ENCODE measurements at regions not wholly inside any gene's neighbourhood (a gene's known extent, or its start where the extent isn't known, plus 50 kb on each side); places are given as distances from the start of the nearest gene placed in this dataset.

DNA sequence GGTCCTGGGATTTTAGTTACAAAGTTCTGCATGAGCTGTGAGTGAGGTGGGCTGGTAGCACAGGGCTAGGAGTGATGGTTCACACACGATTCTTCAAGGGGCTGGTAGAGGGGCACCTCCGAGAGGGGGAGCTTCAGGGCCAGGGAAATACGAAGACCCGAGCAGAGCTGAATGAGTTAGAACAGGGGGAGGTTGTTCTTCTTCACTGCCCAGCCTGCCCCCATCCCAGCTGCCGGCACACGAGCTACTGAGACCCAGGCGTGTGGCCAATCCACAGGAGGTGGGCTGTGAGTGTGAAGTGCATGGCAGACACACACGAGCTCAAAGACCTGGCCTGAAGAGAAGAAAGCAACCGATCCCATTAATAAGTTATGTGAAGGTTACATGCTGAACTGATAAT, 256.2 kb upstream of the ZNF32 start:
- H3K4me1 ChIP-seq (ENCODE audit: control insufficient read depth in 4 of 4, insufficient read depth in 4 of 4, low read length in 3 of 4): peaks cover 0 to 9% (median 4%) of the 10 kb centered on the region in 4 donors
- no peak overlapping the region for H3K27ac ChIP-seq (ENCODE audit: low read depth in 1 of 2, low read length in 2 of 2)
- H3K9ac ChIP-seq (ENCODE audit: low read depth in 1 of 2, low read length in 2 of 2): no peak overlapping the region
- H3K4me3 ChIP-seq (ENCODE audit: low read depth in 1 of 3, low read length in 3 of 3): no peak overlapping the region
- H3K27me3 ChIP-seq (ENCODE audit: control insufficient read depth in 4 of 4, insufficient read depth in 4 of 4, low read length in 3 of 4): no peaks in the 10 kb centered on the region
- peak; percentile 17 for DNase-seq (ENCODE audit: low spot score)
- no peaks in the 10 kb centered on the region for H3K9me3 ChIP-seq (ENCODE audit: control insufficient read depth in 4 of 4, low read length in 3 of 4)
- TF ChIP-seq GABPA (IDR thresholded peaks at IDR 0.05 in 1 of 2, conservative IDR thresholded peaks at IDR 0.05 in 1 of 2) (no peak), NR2F2 (IDR thresholded peaks at IDR 0.05) (no peak), FOXA1 (IDR thresholded peaks at IDR 0.05) (no peak), TAF1 (conservative IDR thresholded peaks at IDR 0.05) (no peak), HNF4A (conservative IDR thresholded peaks at IDR 0.05) (no peak), JUND (IDR thresholded peaks at IDR 0.05) (no peak), EGR1 (IDR thresholded peaks at IDR 0.05; ENCODE audit: low read depth in 2 of 2) (no peak)
- TF ChIP-seq, protein P1, sequence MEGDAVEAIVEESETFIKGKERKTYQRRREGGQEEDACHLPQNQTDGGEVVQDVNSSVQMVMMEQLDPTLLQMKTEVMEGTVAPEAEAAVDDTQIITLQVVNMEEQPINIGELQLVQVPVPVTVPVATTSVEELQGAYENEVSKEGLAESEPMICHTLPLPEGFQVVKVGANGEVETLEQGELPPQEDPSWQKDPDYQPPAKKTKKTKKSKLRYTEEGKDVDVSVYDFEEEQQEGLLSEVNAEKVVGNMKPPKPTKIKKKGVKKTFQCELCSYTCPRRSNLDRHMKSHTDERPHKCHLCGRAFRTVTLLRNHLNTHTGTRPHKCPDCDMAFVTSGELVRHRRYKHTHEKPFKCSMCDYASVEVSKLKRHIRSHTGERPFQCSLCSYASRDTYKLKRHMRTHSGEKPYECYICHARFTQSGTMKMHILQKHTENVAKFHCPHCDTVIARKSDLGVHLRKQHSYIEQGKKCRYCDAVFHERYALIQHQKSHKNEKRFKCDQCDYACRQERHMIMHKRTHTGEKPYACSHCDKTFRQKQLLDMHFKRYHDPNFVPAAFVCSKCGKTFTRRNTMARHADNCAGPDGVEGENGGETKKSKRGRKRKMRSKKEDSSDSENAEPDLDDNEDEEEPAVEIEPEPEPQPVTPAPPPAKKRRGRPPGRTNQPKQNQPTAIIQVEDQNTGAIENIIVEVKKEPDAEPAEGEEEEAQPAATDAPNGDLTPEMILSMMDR (IDR thresholded peaks at IDR 0.05; ENCODE audit: low read depth, low read length, missing input control): no peak
- TF ChIP-seq, protein P2, sequence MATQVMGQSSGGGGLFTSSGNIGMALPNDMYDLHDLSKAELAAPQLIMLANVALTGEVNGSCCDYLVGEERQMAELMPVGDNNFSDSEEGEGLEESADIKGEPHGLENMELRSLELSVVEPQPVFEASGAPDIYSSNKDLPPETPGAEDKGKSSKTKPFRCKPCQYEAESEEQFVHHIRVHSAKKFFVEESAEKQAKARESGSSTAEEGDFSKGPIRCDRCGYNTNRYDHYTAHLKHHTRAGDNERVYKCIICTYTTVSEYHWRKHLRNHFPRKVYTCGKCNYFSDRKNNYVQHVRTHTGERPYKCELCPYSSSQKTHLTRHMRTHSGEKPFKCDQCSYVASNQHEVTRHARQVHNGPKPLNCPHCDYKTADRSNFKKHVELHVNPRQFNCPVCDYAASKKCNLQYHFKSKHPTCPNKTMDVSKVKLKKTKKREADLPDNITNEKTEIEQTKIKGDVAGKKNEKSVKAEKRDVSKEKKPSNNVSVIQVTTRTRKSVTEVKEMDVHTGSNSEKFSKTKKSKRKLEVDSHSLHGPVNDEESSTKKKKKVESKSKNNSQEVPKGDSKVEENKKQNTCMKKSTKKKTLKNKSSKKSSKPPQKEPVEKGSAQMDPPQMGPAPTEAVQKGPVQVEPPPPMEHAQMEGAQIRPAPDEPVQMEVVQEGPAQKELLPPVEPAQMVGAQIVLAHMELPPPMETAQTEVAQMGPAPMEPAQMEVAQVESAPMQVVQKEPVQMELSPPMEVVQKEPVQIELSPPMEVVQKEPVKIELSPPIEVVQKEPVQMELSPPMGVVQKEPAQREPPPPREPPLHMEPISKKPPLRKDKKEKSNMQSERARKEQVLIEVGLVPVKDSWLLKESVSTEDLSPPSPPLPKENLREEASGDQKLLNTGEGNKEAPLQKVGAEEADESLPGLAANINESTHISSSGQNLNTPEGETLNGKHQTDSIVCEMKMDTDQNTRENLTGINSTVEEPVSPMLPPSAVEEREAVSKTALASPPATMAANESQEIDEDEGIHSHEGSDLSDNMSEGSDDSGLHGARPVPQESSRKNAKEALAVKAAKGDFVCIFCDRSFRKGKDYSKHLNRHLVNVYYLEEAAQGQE (IDR thresholded peaks at IDR 0.05): no peak
- TF ChIP-seq, protein P3, sequence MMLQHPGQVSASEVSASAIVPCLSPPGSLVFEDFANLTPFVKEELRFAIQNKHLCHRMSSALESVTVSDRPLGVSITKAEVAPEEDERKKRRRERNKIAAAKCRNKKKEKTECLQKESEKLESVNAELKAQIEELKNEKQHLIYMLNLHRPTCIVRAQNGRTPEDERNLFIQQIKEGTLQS (IDR thresholded peaks at IDR 0.05): no peak
- TF ChIP-seq, protein P4, sequence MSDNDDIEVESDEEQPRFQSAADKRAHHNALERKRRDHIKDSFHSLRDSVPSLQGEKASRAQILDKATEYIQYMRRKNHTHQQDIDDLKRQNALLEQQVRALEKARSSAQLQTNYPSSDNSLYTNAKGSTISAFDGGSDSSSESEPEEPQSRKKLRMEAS (IDR thresholded peaks at IDR 0.05): no peak
- WGBS: 82% methylated on average over 9 of the region's 9 CpGs
- no peaks in the 10 kb centered on the region for H3K36me3 ChIP-seq (ENCODE audit: control insufficient read depth in 4 of 4, insufficient read depth in 3 of 4, low read depth in 1 of 4, low read length in 3 of 4)

DNA sequence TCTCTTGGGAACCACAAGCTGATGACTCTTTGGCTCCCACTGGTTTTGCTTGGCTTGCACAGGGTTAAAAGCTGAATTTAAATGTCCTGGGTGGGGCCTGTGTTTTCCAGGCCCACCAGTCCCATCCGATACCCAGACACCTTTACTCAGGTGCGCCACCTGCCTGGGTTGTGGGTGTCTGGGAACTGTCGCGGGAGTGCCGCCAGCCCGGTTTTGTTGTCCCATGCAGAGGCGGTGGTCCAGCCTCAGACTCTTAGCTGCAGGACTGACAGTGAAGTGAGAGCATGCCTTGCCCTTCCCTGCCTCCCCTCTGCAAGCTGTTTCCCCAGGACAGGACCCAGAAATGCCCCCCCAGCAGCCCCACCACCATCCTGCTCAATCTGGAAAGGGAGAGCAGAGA, 255.6 kb upstream of the ZNF32 start:
- peaks cover 0 to 9% (median 4%) of the 10 kb centered on the region in 4 donors for H3K4me1 ChIP-seq (ENCODE audit: control insufficient read depth in 4 of 4, insufficient read depth in 4 of 4, low read length in 3 of 4)
- no peaks in the 10 kb centered on the region for H3K27me3 ChIP-seq (ENCODE audit: control insufficient read depth in 4 of 4, insufficient read depth in 4 of 4, low read length in 3 of 4)
- no peak overlapping the region for H3K4me3 ChIP-seq (ENCODE audit: low read depth in 1 of 3, low read length in 3 of 3)
- H3K36me3 ChIP-seq (ENCODE audit: control insufficient read depth in 4 of 4, insufficient read depth in 3 of 4, low read depth in 1 of 4, low read length in 3 of 4): no peaks in the 10 kb centered on the region
- peak; percentile 12 for DNase-seq (ENCODE audit: low spot score)
- no peak overlapping the region for H3K9ac ChIP-seq (ENCODE audit: low read depth in 1 of 2, low read length in 2 of 2)
- no peak for TF ChIP-seq FOXA2 (IDR thresholded peaks at IDR 0.05)
- H3K9me3 ChIP-seq (ENCODE audit: control insufficient read depth in 4 of 4, low read length in 3 of 4): no peaks in the 10 kb centered on the region
- H3K27ac ChIP-seq (ENCODE audit: low read depth in 1 of 2, low read length in 2 of 2): no peak overlapping the region
- 95% methylated on average over 7 of the region's 7 CpGs for WGBS

GRCh38 chr10:43903451-43903850, 254.8 kb upstream of the ZNF32 start:
- Histone ChIP-seq H3K4me3 (ENCODE audit: low read depth in 1 of 3, low read length in 3 of 3) (no peak overlapping the region), H3K9me3 (ENCODE audit: control insufficient read depth in 4 of 4, low read length in 3 of 4) (no peaks in the 10 kb centered on the region), H3K9ac (ENCODE audit: low read depth in 1 of 2, low read length in 2 of 2) (no peak overlapping the region), H3K4me1 (ENCODE audit: control insufficient read depth in 4 of 4, insufficient read depth in 4 of 4, low read length in 3 of 4) (peaks cover 0 to 9% (median 4%) of the 10 kb centered on the region in 4 donors), H3K27ac (ENCODE audit: low read depth in 1 of 2, low read length in 2 of 2) (no peak overlapping the region), H3K36me3 (ENCODE audit: control insufficient read depth in 4 of 4, insufficient read depth in 3 of 4, low read depth in 1 of 4, low read length in 3 of 4) (no peaks in the 10 kb centered on the region), H3K27me3 (ENCODE audit: control insufficient read depth in 4 of 4, insufficient read depth in 4 of 4, low read length in 3 of 4) (no peaks in the 10 kb centered on the region)
- DNase-seq (ENCODE audit: low spot score): peak; percentile 19
- 81% methylated on average over 7 of the region's 7 CpGs for WGBS
- TF ChIP-seq, protein P4 (IDR thresholded peaks at IDR 0.05): no peak
- no peak for TF ChIP-seq YY1 (IDR thresholded peaks at IDR 0.05)
- TF ChIP-seq, protein P3 (IDR thresholded peaks at IDR 0.05): no peak
- TF ChIP-seq, protein P2 (IDR thresholded peaks at IDR 0.05): no peak
- TF ChIP-seq FOXA2 (IDR thresholded peaks at IDR 0.05): no peak
- TF ChIP-seq TAF1 (conservative IDR thresholded peaks at IDR 0.05): no peak
- TF ChIP-seq RXRA (IDR thresholded peaks at IDR 0.05): no peak
- TF ChIP-seq FOXA1 (IDR thresholded peaks at IDR 0.05): no peak
- TF ChIP-seq GABPA (IDR thresholded peaks at IDR 0.05 in 1 of 2, conservative IDR thresholded peaks at IDR 0.05 in 1 of 2): no peak
- no peak for TF ChIP-seq HNF4A (conservative IDR thresholded peaks at IDR 0.05)

Measured in liver (tissue), 8 donors.